SK-N-SH (cell line): ENCODE measurements at regions not wholly inside any gene's neighbourhood (a gene's known extent, or its start where the extent isn't known, plus 50 kb on each side); places are given as distances from the start of the nearest gene placed in this dataset.

Experiments used
- CTCF ChIA-PET: fragments of 300-600, 350-600 bp; formaldehyde crosslinking; extraction: SDS; loops from one replicate; lab custom pipeline; 2021; lab: Yijun Ruan, JAX
- POLR2A ChIA-PET: fragments of 350-600 bp; sonication (Branson Sonifier 250); formaldehyde crosslinking; extraction: SDS; loops from one replicate; lab custom pipeline; 2020; ENCODE audit warnings: antibody characterized with exemption, inconsistent platforms; lab: Yijun Ruan, JAX
- DNase-seq: peaks from one replicate; pipeline ENCODE4 v3.0.0; 2012
- H2AFZ ChIP-seq: fragments of 200-600 bp; sonication (generic); 2 replicates; pipeline ENCODE4 v1.8.1; 2016; ENCODE audit warnings: antibody characterized with exemption, mild to moderate bottlenecking, low read depth
- H3F3A ChIP-seq: fragments of 200-600 bp; sonication (generic); replicated peaks from 2 replicates; pipeline ENCODE3; 2016; ENCODE audit warnings: antibody characterized with exemption, mild to moderate bottlenecking; ENCODE audit not compliant: insufficient read depth
- H3K27ac ChIP-seq, 2 experiments: fragments of 200-500 bp in 1 of 2; fragments of 200-600 bp in 1 of 2; sonication (Bioruptor generic) in 1 of 2; sonication (generic), shearing (Covaris generic) in 1 of 2; 2 replicates each; pipeline versions ENCODE4 v1.5.1 to v1.6.1; 2014 to 2016; ENCODE audit warnings: low read depth in 2 of 2, inconsistent platforms in 1 of 2, low read length in 1 of 2, mild to moderate bottlenecking in 1 of 2, mixed read lengths in 1 of 2
- H3K27me3 ChIP-seq: fragments of 200-600 bp; sonication (generic), shearing (Covaris generic); 2 replicates; pipeline ENCODE4 v1.6.1; 2016; ENCODE audit warnings: mixed run types; ENCODE audit not compliant: insufficient read depth
- H3K36me3 ChIP-seq, 2 experiments: fragments of 200-500 bp in 1 of 2; fragments of 200-600 bp in 1 of 2; sonication (Bioruptor generic) in 1 of 2; sonication (generic) in 1 of 2; replicated peaks in 1 of 2; 2 replicates each; pipeline versions ENCODE3 to v1.5.1; 2014 to 2016; ENCODE audit warnings: low read length in 1 of 2, mild to moderate bottlenecking in 1 of 2; ENCODE audit not compliant: insufficient read depth in 2 of 2, control insufficient read depth in 1 of 2
- H3K4me1 ChIP-seq, 2 experiments: fragments of 200-500 bp in 1 of 2; fragments of 200-600 bp in 1 of 2; sonication (Bioruptor generic) in 1 of 2; sonication (generic), shearing (Covaris generic) in 1 of 2; 2 replicates each; pipeline versions ENCODE4 v1.5.1 to v1.6.1; 2014 to 2016; ENCODE audit warnings: low read depth in 1 of 2, low read length in 1 of 2, mixed run types in 1 of 2; ENCODE audit not compliant: insufficient read depth in 2 of 2, control insufficient read depth in 1 of 2
- H3K4me2 ChIP-seq: fragments of 200-600 bp; sonication (generic), shearing (Covaris generic); 2 replicates; pipeline ENCODE4 v1.6.1; 2017; ENCODE audit warnings: mixed run types
- H3K4me3 ChIP-seq, 2 experiments: fragments of 200-500 bp in 1 of 2; fragments of 200-600 bp in 1 of 2; sonication (Bioruptor generic) in 1 of 2; sonication (generic), shearing (Covaris generic) in 1 of 2; 2 replicates each; pipeline versions ENCODE4 v1.5.1 to v1.8.1; 2014 to 2016; ENCODE audit warnings: low read depth in 2 of 2, inconsistent platforms in 1 of 2, low read length in 1 of 2, mild to moderate bottlenecking in 1 of 2, mixed read lengths in 1 of 2, moderate library complexity in 1 of 2
- H3K79me2 ChIP-seq: fragments of 200-600 bp; sonication (generic); 2 replicates; pipeline ENCODE4 v1.8.1; 2017; ENCODE audit warnings: mild to moderate bottlenecking; ENCODE audit not compliant: insufficient read depth
- H3K9ac ChIP-seq: fragments of 200-600 bp; sonication (generic); 2 replicates; pipeline ENCODE4 v1.6.1; 2017; ENCODE audit warnings: mixed run types
- H3K9me2 ChIP-seq: fragments of 200-600 bp; sonication (generic); 2 replicates; pipeline ENCODE4 v1.6.1; 2017; ENCODE audit warnings: mixed run types
- H3K9me3 ChIP-seq: fragments of 200-600 bp; sonication (generic); 2 replicates; pipeline ENCODE4 v1.6.1; 2017; ENCODE audit warnings: mixed run types, mild to moderate bottlenecking, moderate library complexity
- H4K20me1 ChIP-seq: fragments of 200-600 bp; sonication (generic); 2 replicates; pipeline ENCODE4 v1.6.1; 2017; ENCODE audit warnings: mild to moderate bottlenecking, mixed run types; ENCODE audit not compliant: insufficient read depth
- CHD2 ChIP-seq: fragments of 150-350 bp; IDR thresholded peaks from 2 replicates; pipeline ENCODE4 v1.6.1; 2018; ENCODE audit warnings: low read length; ENCODE audit not compliant: partially characterized antibody
- ELF1 ChIP-seq: IDR thresholded peaks from 2 replicates; pipeline ENCODE4 v1.4.0; 2012
- FOXJ3 ChIP-seq: sonication (generic); formaldehyde crosslinking; IDR thresholded peaks from 2 replicates; pipeline ENCODE4 v1.5.1; 2020; ENCODE audit warnings: mild to moderate bottlenecking, missing genetic modification reagents
- GABPA ChIP-seq: IDR thresholded peaks from 2 replicates; pipeline ENCODE4 v1.4.0; 2012; ENCODE audit warnings: low read depth, mild to moderate bottlenecking
- GATA2 ChIP-seq: sonication (generic); formaldehyde crosslinking; IDR thresholded peaks from 2 replicates; pipeline ENCODE4 v1.5.0; 2020; ENCODE audit warnings: mild to moderate bottlenecking, missing genetic modification reagents
- IRF3 ChIP-seq: fragments of 150-350 bp; IDR thresholded peaks from 2 replicates; pipeline ENCODE4 v1.6.1; 2016; ENCODE audit warnings: mild to moderate bottlenecking, low read depth, low read length
- MXI1 ChIP-seq: IDR thresholded peaks from 2 replicates; pipeline ENCODE4 v1.6.1; 2012; ENCODE audit warnings: mild to moderate bottlenecking, low read depth, low read length, improper control_type of control experiment
- RAD21 ChIP-seq: IDR thresholded peaks from 2 replicates; pipeline ENCODE4 v1.6.1; 2012; ENCODE audit warnings: mild to moderate bottlenecking, low read length
- REST ChIP-seq: IDR thresholded peaks from 2 replicates; pipeline ENCODE4 v1.6.1; 2012; ENCODE audit warnings: mild to moderate bottlenecking, low read depth, low read length, moderate library complexity
- RFX5 ChIP-seq: IDR thresholded peaks from 2 replicates; pipeline ENCODE4 v1.6.1; 2012; ENCODE audit warnings: mild to moderate bottlenecking, improper control_type of control experiment, low read length
- RXRA ChIP-seq: IDR thresholded peaks from 2 replicates; pipeline ENCODE4 v1.4.0; 2012; ENCODE audit warnings: low read depth, mild to moderate bottlenecking, borderline replicate concordance
- SMC3 ChIP-seq: IDR thresholded peaks from 2 replicates; pipeline ENCODE4 v1.6.1; 2012; ENCODE audit warnings: low read depth, low read length, improper control_type of control experiment
- TAF1 ChIP-seq: IDR thresholded peaks from 2 replicates; pipeline ENCODE4 v1.6.1; 2012; ENCODE audit warnings: low read depth, mild to moderate bottlenecking, low read length, moderate library complexity, borderline replicate concordance
- TCF12 ChIP-seq: IDR thresholded peaks from 2 replicates; pipeline ENCODE4 v1.4.0; 2012
- WGBS: methylation state at CpG from one replicate; pipeline ENCODE4 v1.1.6; 2017; ENCODE audit warnings: low lambda C conversion rate; 5-methylcytosine and 5-hydroxymethylcytosine counted together

- WGBS: 34% methylated on average over 4 of the region's 4 CpGs
- peaks cover 5% of the 10 kb centered on the region; the same call in 1 of the 2 replicates for H3K9me3 ChIP-seq
- no peaks in the 10 kb centered on the region for H3K36me3 ChIP-seq
- no peak for TF ChIP-seq RAD21
- TF ChIP-seq RFX5: no peak
- TF ChIP-seq IRF3: no peak
- ChIA-PET POLR2A (no interaction called here), CTCF (no interaction called here)
- H3K27me3 ChIP-seq: no peaks in the 10 kb centered on the region
- no peaks in the 10 kb centered on the region for H3K79me2 ChIP-seq
- no peaks in the 10 kb centered on the region for H3F3A ChIP-seq
- H3K4me1 ChIP-seq: no peaks in the 10 kb centered on the region
- no peak overlapping the region for H3K9ac ChIP-seq
- no peak overlapping the region for H3K4me2 ChIP-seq
- DNase-seq: no peak
- no peak overlapping the region for H2AFZ ChIP-seq
- no peaks in the 10 kb centered on the region for H3K9me2 ChIP-seq
- no peak overlapping the region for H3K4me3 ChIP-seq
- H3K27ac ChIP-seq: no peak overlapping the region
- no peaks in the 10 kb centered on the region for H4K20me1 ChIP-seq
These were observed 889.9 kb upstream of the PHF14 start for GRCh38 chr7:10083766-10084165.

- H3K9ac ChIP-seq: no peak overlapping the region
- TF ChIP-seq CHD2 (no peak), FOXJ3 (CRISPR knock-in tag) (no peak), ELF1 (no peak), IRF3 (no peak), REST (no peak), MXI1 (no peak), TAF1 (no peak), GABPA (no peak), SMC3 (no peak), GATA2 (CRISPR knock-in tag) (no peak), TCF12 (no peak), RXRA (no peak)
- TF ChIP-seq, all 33 proteins: peak for 0
- Histone ChIP-seq H3F3A (no peaks in the 10 kb centered on the region), H3K79me2 (no peaks in the 10 kb centered on the region), H3K4me1 (no peaks in the 10 kb centered on the region), H3K36me3 (no peaks in the 10 kb centered on the region), H4K20me1 (no peaks in the 10 kb centered on the region), H3K9me2 (no peaks in the 10 kb centered on the region), H2AFZ (no peak overlapping the region), H3K4me3 (no peak overlapping the region), H3K27ac (no peak overlapping the region), H3K4me2 (no peak overlapping the region), H3K9me3 (peaks cover 5% of the 10 kb centered on the region; the same call in 1 of the 2 replicates), H3K27me3 (no peaks in the 10 kb centered on the region)
- ChIA-PET POLR2A (no interaction called here), CTCF (no interaction called here)
- no peak for DNase-seq
- 52% methylated on average over 9 of the region's 9 CpGs for WGBS
These were observed 888.4 kb upstream of the PHF14 start for GRCh38 chr7:10085231-10085630.
